HG03439 (cell line): ENCODE measurements at regions not wholly inside any gene's neighbourhood (a gene's known extent, or its start where the extent isn't known, plus 50 kb on each side); places are given as distances from the start of the nearest gene placed in this dataset.

Source experiments
- ATAC-seq: cut with Tn5 transposase; IDR thresholded peaks from one replicate; pipeline ENCODE4 v1.9.1; 2021; ENCODE audit warnings: mild to moderate bottlenecking, moderate library complexity; ENCODE audit not compliant: unreplicated experiment

GRCh38 chr22:49019737-49020713 is 807.6 kb downstream of the BRD1 start:
- no peak for ATAC-seq

GRCh38 chr22:49018601-49019000 is 809.1 kb downstream of the BRD1 start:
- no peak for ATAC-seq

- ATAC-seq, result no peak
These were observed 810.0 kb downstream of the BRD1 start for GRCh38 chr22:49017482-49018329.

- no peak for ATAC-seq
These were observed 810.7 kb downstream of the BRD1 start for GRCh38 chr22:49016909-49017481.

- no peak for ATAC-seq
These were observed 811.4 kb downstream of the BRD1 start for GRCh38 chr22:49015993-49016908.

- ATAC-seq, result no peak
These were observed 812.2 kb downstream of the BRD1 start for GRCh38 chr22:49015459-49015858.

- ATAC-seq, result no peak
These were observed 813.2 kb downstream of the BRD1 start for GRCh38 chr22:49014227-49015201.

- ATAC-seq, result no peak
These were observed 814.0 kb downstream of the BRD1 start for GRCh38 chr22:49013707-49014106.

- ATAC-seq, result no peak
These were observed 814.8 kb downstream of the BRD1 start for GRCh38 chr22:49012712-49013395.

GRCh38 chr22:49011769-49012648 is 815.7 kb downstream of the BRD1 start:
- no peak for ATAC-seq

GRCh38 chr22:49011379-49011768 is 816.3 kb downstream of the BRD1 start:
- ATAC-seq, result no peak

- no peak for ATAC-seq
These were observed 816.8 kb downstream of the BRD1 start for GRCh38 chr22:49010901-49011300.

- ATAC-seq, result no peak
These were observed 817.4 kb downstream of the BRD1 start for GRCh38 chr22:49010070-49010863.

- no peak for ATAC-seq
These were observed 818.2 kb downstream of the BRD1 start for GRCh38 chr22:49009359-49010063.

GRCh38 chr22:49008682-49009235 is 818.9 kb downstream of the BRD1 start:
- no peak for ATAC-seq
